Endodermal cell (in vitro differentiated cells): ENCODE measurements at regions not wholly inside any gene's neighbourhood (a gene's known extent, or its start where the extent isn't known, plus 50 kb on each side); places are given as distances from the start of the nearest gene placed in this dataset.

Experiments used
- DNase-seq: peaks from one replicate; pipeline ENCODE4 v3.0.0-alpha.2; 2017
- H3K27ac ChIP-seq: 2 replicates; pipeline ENCODE4 v1.5.1; 2013; ENCODE audit warnings: mild to moderate bottlenecking, low read depth, low read length, moderate library complexity
- H3K27me3 ChIP-seq: 2 replicates; pipeline ENCODE4 v1.6.1; 2013; ENCODE audit warnings: mild to moderate bottlenecking, low read length, moderate library complexity; ENCODE audit not compliant: insufficient read depth, control insufficient read depth, poor library complexity, severe bottlenecking
- H3K36me3 ChIP-seq: 2 replicates; pipeline ENCODE4 v1.7.0; 2013; ENCODE audit warnings: mild to moderate bottlenecking, low read length, moderate library complexity; ENCODE audit not compliant: control insufficient read depth, insufficient read depth
- H3K4me1 ChIP-seq: one replicate; pipeline ENCODE4 v1.7.0; 2013; ENCODE audit warnings: low read length; ENCODE audit not compliant: control insufficient read depth, insufficient read depth
- H3K4me3 ChIP-seq: 2 replicates; pipeline ENCODE4 v1.5.1; 2013; ENCODE audit warnings: mild to moderate bottlenecking, low read length, moderate library complexity
- H3K9ac ChIP-seq: 2 replicates; pipeline ENCODE4 v1.6.1; 2013; ENCODE audit warnings: mild to moderate bottlenecking, low read length, moderate library complexity; ENCODE audit not compliant: poor library complexity, severe bottlenecking; ENCODE audit errors: extremely low read depth
- H3K9me3 ChIP-seq: 2 replicates; pipeline ENCODE4 v1.6.1; 2013; ENCODE audit warnings: mild to moderate bottlenecking, low read length, moderate library complexity; ENCODE audit not compliant: control insufficient read depth
- H3K27ac Mint-ChIP-seq: 2 replicates; pipeline ENCODE4 v1.8.0; 2020; ENCODE audit warnings: mixed read lengths
- H3K27me3 Mint-ChIP-seq: 2 replicates; pipeline ENCODE4 v1.8.0; 2021; ENCODE audit warnings: mild to moderate bottlenecking, mixed read lengths; ENCODE audit not compliant: insufficient read depth
- H3K36me3 Mint-ChIP-seq: 2 replicates; pipeline ENCODE4 v1.8.0; 2020; ENCODE audit warnings: low read depth, mixed read lengths
- H3K4me1 Mint-ChIP-seq: 2 replicates; pipeline ENCODE4 v1.8.0; 2020; ENCODE audit warnings: mixed read lengths
- H3K4me3 Mint-ChIP-seq: 2 replicates; pipeline ENCODE4 v1.8.0; 2020; ENCODE audit warnings: mild to moderate bottlenecking, moderate library complexity, mixed read lengths
- H3K9me3 Mint-ChIP-seq: 2 replicates; pipeline ENCODE4 v1.8.0; 2020; ENCODE audit warnings: mild to moderate bottlenecking, mixed read lengths
- WGBS, 2 experiments: methylation state at CpG; one replicate each; pipeline versions ENCODE4 v1.1.5 to v1.1.7; 2013; ENCODE audit warnings: missing lambda C conversion rate in 2 of 2, mixed read lengths in 1 of 2; ENCODE audit not compliant: insufficient coverage in 1 of 2, insufficient read length in 1 of 2; 5-methylcytosine and 5-hydroxymethylcytosine counted together
- TF ChIP-seq, protein P1 (sequence below): fragments of 200-600 bp; sonication (generic); conservative IDR thresholded peaks from 2 replicates; pipeline ENCODE4 v1.5.0; 2021; ENCODE audit warnings: antibody characterized with exemption, mild to moderate bottlenecking

DNA sequence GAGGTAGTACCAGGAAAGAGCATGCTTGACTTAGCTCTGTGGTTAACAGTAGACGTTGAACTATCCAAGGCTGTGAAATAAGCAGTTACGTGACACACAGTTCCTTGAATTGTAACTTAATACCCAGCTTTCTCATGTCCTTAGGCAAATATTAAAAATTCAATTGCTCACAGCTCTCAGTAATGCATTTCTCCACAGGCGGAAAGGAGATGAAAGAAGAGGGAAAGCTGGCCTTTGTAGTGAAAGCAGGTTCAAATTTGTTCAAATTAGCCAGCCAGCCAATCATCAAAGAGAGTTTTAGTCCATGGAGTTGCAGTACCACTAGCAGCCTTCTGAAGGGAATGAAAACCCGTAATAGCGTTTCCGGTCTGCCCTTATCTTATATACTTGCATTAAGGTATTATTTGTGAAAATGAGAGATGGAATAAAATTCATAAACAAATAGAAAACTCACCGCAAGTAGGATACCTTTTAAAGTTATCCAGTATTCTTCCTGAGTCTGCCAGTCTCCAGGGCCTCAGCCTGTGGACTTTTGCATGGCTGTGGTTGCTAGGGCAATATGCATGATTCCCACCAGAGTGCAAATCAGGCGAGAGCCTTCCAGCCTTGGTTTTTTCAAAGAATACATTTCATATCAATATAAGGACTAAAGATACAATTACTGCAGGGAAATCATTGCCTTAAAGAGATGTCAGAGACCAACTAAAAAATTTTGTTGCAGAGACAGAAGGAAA lies 795.5 kb downstream of the TNS3 start:
- no peak overlapping the region for H3K27ac ChIP-seq
- WGBS, 2 experiments, result 81 to 83% methylated on average over 2 to 8 of the region's 8 CpGs
- Mint-ChIP-seq H3K36me3 (peaks cover 2% of the 10 kb centered on the region), H3K9me3 (peaks cover 4% of the 10 kb centered on the region), H3K27me3 (no peaks in the 10 kb centered on the region), H3K27ac (no peak overlapping the region), H3K4me3 (no peak overlapping the region), H3K4me1 (no peaks in the 10 kb centered on the region)
- no peaks in the 10 kb centered on the region for H3K27me3 ChIP-seq
- no peaks in the 10 kb centered on the region for H3K4me1 ChIP-seq
- H3K9me3 ChIP-seq, result peaks cover 10% of the 10 kb centered on the region
- no peak overlapping the region for H3K9ac ChIP-seq
- TF ChIP-seq, protein P1, sequence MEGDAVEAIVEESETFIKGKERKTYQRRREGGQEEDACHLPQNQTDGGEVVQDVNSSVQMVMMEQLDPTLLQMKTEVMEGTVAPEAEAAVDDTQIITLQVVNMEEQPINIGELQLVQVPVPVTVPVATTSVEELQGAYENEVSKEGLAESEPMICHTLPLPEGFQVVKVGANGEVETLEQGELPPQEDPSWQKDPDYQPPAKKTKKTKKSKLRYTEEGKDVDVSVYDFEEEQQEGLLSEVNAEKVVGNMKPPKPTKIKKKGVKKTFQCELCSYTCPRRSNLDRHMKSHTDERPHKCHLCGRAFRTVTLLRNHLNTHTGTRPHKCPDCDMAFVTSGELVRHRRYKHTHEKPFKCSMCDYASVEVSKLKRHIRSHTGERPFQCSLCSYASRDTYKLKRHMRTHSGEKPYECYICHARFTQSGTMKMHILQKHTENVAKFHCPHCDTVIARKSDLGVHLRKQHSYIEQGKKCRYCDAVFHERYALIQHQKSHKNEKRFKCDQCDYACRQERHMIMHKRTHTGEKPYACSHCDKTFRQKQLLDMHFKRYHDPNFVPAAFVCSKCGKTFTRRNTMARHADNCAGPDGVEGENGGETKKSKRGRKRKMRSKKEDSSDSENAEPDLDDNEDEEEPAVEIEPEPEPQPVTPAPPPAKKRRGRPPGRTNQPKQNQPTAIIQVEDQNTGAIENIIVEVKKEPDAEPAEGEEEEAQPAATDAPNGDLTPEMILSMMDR, result peak; percentile 54
- no peaks in the 10 kb centered on the region for H3K36me3 ChIP-seq
- H3K4me3 ChIP-seq, result no peak overlapping the region
- peak; percentile 49 for DNase-seq

DNA sequence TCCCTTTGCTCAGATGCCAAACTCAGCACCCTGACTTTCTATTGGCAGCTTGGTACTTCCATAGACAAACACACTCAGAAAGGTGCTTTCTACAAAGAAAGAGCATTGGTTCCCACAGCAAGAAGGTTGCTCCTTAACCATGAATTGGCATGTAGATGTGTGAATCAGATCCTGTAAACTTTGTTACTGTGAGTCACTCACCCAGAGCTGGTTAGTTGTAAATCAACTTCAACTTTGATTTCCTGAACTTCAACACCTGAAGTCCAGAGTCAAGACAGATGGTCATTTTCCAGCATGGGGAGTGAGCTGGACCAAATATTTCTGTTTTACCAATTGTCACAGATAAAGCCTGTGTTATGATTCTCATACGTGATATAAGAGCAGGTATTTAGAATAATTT lies 797.2 kb downstream of the TNS3 start:
- peaks cover 10% of the 10 kb centered on the region for H3K9me3 Mint-ChIP-seq
- TF ChIP-seq, protein P1, result no peak
- H3K4me1 ChIP-seq, result no peaks in the 10 kb centered on the region
- no peak overlapping the region for H3K27ac ChIP-seq
- no peaks in the 10 kb centered on the region for H3K36me3 ChIP-seq
- H3K36me3 Mint-ChIP-seq, result peaks cover 2% of the 10 kb centered on the region
- no peak overlapping the region for H3K4me3 ChIP-seq
- H3K4me3 Mint-ChIP-seq, result no peak overlapping the region
- no peaks in the 10 kb centered on the region for H3K27me3 Mint-ChIP-seq
- no peaks in the 10 kb centered on the region for H3K4me1 Mint-ChIP-seq
- WGBS, 2 experiments, result 92 to 100% methylated on average over 1 of the region's 1 CpG
- no peak overlapping the region for H3K9ac ChIP-seq
- no peak overlapping the region for H3K27ac Mint-ChIP-seq
- no peaks in the 10 kb centered on the region for H3K27me3 ChIP-seq
- DNase-seq, result no peak
- H3K9me3 ChIP-seq, result peaks cover 17% of the 10 kb centered on the region

DNA sequence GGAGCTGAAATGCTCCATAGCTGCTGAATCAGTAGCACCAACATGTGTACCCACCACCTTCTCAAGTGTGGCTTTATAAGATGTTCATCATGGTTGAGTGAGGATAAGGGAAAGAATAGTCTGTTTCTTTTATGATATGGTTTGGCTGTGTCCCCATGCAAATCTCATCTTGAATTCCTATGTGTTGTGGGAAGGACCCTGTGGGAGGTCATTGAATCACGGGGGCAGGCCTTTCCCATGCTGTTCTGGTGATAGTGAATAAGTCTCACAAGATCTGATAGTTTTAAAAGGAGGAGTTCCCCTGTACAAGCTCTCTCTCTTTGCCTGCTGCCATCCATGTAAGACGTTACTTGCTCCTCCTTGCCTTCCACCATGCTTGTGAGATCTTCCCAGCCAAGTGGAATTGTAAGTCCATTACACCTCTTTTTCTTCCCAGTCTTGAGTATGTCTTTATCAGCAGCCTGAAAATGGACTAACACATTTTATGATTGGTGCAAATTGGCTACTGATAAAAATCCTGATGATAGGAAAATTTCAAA lies 799.9 kb downstream of the TNS3 start:
- 88 to 91% methylated on average over 1 to 2 of the region's 2 CpGs for WGBS, 2 experiments
- Histone ChIP-seq H3K4me1 (no peaks in the 10 kb centered on the region), H3K27me3 (no peaks in the 10 kb centered on the region), H3K27ac (no peak overlapping the region), H3K9me3 (peaks cover 19% of the 10 kb centered on the region), H3K9ac (no peak overlapping the region), H3K36me3 (no peaks in the 10 kb centered on the region), H3K4me3 (no peak overlapping the region)
- no peak for DNase-seq
- Mint-ChIP-seq H3K27me3 (no peaks in the 10 kb centered on the region), H3K4me3 (no peak overlapping the region), H3K27ac (no peak overlapping the region), H3K4me1 (peaks cover 3% of the 10 kb centered on the region), H3K36me3 (peaks cover 2% of the 10 kb centered on the region), H3K9me3 (peaks cover 10% of the 10 kb centered on the region)
- TF ChIP-seq, protein P1, result no peak
